CD4-positive, alpha-beta T cell treated with Interleukin-10 for 1 hour (primary cell): ENCODE measurements at regions not wholly inside any gene's neighbourhood (a gene's known extent, or its start where the extent isn't known, plus 50 kb on each side); places are given as distances from the start of the nearest gene placed in this dataset.

Experiments
- DNase-seq: peaks from one replicate; pipeline ENCODE4 v3.0.0-alpha.2; 2020

DNA sequence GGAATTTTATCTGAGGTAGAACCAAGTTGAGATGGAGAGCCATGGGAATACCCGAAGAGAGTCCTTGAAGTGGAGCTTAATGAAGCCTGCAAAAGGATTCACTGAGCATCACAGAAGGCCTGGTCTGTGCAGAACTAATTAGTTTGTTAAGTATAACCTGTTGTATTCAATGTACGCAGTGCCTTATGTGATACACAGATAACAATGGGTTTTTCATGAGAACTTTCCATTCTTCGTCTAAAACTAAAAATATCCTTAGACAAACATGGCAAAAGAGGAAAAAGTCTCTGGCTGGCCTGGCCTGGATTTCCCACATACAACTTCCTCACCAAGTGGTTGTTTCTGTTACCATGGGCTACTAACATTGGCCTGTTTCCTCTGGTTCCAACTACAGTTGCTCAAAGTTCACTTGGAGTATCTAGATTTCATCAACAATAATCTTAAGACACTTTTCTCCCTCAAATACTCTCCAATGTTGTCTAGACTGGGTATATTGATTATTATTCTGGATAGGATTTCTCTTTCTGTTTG, 237.6 kb upstream of the ZNF462 start:
- DNase-seq: no peak

DNA sequence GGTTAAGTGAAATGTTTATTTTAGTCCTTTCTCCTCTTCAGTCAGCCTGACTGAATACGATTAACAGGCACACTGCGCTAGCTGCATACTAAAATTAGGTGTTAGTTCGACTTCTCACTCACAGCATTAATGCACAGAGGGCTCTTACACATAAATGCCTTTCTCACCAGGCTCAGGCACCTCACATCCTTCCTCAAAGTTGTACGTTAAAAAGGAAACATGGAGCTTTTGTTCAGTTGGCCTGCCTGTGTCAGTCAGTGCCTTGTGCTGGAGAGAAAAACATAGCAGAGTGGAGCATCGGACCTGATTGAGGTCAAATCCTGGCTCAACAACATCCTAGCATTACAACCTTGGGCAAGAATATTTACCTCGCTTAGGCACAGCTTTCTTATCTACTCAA, 236.0 kb upstream of the ZNF462 start:
- no peak for DNase-seq

DNA sequence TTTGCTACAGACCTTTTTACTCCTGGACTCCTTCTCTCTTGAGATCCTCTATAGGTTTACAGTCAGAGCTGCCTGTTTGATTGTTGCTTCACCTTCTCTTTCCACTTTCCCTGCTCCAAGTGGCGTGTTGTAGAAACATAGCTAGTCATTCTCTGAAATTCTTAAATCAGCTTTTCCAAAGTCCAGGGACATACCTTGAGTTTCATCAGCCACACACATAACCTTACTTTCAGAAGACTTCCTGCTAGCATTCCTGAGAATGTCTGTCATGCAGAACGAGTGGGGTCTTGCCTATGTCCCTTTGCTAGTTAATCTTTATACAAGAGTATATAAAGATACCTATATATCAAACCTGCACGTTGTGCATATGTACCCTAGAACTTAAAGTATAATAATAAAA, 230.3 kb upstream of the ZNF462 start:
- DNase-seq: no peak

- no peak for DNase-seq
Measured at GRCh38 chr9:106634183-106634582, 228.8 kb upstream of the ZNF462 start.

- DNase-seq: no peak
Measured at GRCh38 chr9:106634641-106635040, 228.3 kb upstream of the ZNF462 start.

DNA sequence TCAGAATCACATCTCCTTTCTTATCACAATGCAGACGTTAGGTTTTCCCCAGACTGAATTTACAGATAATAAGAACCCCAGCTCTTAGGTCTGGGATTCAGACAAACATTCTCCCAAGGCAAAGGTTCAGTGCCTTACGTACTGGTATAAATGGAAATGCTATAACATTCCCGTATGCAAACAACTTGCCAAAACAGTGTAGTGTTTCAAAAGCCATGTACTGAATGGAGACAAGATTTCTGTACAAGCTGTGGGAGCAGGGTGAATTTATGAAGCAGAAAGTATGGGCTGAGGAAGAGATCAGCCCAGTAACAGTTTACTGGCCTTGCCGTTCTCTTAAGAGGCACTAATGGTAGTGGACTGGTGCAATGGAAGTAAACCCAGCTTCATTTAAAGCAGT, 225.5 kb upstream of the ZNF462 start:
- no peak for DNase-seq

- DNase-seq: no peak
Measured at GRCh38 chr9:106639873-106640568, 222.9 kb upstream of the ZNF462 start.

DNA sequence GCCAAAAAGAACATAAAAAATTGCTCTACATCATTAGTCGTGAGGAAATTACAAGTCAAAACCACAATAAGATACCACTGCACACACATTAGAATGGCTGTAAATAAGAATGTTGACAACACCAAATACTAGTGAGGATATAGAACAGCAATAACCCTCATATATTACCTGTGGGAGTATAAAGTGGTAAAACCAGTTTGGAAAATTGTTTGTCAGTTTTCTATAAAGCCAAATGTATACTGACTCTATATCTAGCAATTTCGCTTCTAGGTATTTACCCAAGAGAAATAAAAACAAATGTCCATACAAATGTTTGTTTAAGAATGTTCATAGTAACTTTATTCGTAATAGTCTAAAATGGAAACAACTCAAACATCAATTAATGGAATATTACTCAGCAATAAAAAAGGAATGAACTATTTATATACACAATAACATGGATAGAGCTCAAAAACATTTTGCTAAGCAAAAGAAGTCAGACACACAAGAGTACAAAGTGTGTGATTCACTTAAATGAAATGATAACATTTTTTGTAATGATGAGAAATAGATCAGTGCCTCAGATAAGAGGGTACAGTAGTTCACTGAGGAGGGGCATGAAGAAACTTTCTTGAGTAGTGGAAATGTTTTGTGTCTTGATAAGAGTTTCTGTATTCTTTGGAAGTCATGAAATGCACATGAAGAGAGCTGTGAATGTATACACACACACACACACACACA, 219.6 kb upstream of the ZNF462 start:
- DNase-seq: no peak

- DNase-seq: no peak
Measured at GRCh38 chr9:106644661-106645060, 218.3 kb upstream of the ZNF462 start.

GRCh38 chr9:106648799-106649198, 214.2 kb upstream of the ZNF462 start:
- no peak for DNase-seq

DNA sequence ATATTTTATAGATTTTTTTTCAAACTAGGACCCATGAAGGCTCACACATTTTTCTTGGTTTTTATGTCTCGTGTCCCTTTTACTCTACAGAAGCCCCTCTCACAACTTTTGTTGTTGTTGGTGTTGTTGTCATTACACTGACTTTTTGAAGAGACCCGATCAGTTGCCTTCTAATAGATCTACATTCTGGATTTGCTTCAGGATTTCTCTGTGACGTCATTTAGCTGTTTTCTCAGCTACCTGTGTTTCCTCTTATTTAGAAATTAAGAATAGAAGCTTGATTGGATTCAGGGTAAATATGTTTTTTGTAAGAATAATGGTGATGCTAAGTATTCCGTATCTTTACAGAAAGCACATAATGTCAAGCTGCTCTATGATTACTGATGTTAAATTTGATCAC, 213.3 kb upstream of the ZNF462 start:
- no peak for DNase-seq

GRCh38 chr9:106653213-106653612, 209.8 kb upstream of the ZNF462 start:
- no peak for DNase-seq

DNA sequence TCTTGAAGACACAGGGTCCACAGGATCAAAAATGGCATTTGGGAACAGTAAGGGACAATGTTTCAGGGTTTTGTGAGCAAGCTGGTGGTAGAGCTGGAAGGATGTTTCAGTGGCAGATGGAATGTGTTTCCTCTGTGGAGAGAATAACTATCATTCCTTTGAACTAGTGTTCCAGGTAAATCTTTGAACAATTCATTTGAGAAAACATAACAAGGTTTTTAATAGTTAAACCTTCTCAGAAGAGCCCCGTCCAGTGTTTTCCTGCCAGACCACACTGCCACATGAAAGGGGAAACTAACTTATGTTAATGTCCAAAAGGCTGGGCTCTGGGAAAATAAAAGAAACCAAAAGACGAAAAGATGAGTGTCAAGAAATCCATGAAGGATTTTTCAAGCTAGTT, 207.0 kb upstream of the ZNF462 start:
- no peak for DNase-seq

DNA sequence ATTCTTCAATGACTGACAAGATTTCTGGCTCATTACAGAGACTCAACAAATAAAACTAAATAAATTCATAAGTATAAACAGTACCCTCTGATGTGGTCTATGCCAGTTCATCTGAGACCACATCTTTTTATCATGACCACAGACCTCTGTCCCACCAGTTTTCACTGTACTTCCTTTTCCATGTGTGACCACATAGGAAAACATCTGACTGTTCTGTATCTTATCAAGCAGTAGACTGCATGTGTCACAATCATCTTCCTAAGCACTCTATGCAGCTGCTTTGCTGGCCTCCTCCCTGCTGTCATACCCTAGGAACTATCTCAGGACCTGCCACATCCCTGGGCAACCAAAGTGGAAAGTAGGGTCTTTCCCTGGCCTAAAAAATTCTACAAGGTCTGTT, 205.0 kb upstream of the ZNF462 start:
- DNase-seq: no peak

- DNase-seq: no peak
Measured at GRCh38 chr9:106668534-106668933, 194.4 kb upstream of the ZNF462 start.

DNA sequence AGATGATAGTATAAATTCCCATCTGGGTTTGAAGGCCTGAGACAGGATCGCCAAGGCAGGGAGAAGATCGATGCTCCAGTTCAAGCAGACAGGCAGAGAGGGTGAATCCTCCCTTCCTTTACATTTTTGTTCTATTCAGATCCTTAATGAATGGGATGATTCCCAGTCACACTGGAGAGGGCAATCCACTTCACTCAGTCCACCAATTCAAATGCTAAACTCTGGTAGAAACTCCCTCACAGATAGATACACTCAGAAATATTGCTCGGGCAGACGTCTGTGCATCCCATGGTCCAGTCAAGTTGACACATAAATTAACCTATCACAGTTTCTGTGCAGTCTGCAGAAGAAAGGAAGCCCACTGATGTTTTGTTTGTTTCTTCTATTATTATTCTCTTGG, 193.1 kb upstream of the ZNF462 start:
- DNase-seq: no peak

DNA sequence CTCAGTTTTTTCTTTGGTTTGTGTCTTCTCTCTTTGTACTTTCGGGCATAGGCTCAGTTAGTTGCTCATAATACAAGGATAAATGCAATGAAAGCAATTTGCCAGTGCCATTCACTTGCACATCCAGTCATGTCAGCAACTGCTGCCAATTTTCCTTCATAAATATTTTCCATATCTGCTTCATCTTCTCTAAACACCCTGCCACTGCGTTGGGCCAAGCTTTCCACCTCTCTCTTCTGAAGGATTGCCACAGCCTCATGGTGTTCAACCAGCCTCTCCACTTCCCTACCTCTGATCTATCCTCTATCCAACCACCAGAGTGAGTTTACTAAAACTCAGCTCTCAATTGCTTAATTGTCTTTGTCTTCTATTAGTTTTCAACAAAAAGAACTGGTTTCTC, 192.5 kb upstream of the ZNF462 start:
- no peak for DNase-seq

DNA sequence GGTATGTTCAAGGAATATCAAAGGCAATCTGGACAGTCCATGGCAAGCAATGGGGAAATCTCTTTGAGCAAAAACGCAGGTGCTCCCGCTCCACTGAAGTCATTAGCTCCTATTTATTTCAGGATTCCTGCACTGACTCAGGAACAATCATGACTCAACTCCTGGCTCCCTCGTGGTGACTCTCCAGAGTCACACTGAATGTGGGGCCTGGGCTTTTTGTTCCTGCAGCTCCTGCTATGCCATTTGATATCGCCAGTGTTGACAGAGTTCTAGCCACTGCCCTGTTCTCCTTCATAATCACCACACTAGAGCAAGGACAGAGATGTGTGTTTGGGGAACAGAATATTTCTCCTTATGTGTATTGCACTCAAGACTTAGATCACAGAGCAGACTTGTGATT, 187.2 kb upstream of the ZNF462 start:
- no peak for DNase-seq

GRCh38 chr9:106677374-106677773, 185.6 kb upstream of the ZNF462 start:
- no peak for DNase-seq

GRCh38 chr9:106677830-106678229, 185.1 kb upstream of the ZNF462 start:
- DNase-seq: no peak

DNA sequence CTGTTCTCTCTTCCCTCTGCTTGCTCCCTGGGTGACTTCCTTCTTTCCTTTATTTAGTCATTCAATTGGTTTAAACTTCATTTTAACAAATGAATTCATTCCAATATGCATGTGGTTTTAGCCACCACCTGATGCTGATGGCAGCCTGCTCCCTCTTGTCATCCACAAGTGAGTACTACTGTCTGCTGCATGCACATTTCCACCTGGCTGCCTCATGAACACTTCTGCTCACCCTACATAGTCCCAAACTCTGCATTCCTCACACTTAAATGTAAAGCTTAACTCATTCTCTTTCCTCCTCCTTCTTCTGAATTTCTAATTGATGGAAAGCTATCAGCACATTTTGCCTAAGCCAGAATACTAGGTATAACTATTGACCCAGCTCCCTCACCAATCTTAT, 184.7 kb upstream of the ZNF462 start:
- no peak for DNase-seq

DNA sequence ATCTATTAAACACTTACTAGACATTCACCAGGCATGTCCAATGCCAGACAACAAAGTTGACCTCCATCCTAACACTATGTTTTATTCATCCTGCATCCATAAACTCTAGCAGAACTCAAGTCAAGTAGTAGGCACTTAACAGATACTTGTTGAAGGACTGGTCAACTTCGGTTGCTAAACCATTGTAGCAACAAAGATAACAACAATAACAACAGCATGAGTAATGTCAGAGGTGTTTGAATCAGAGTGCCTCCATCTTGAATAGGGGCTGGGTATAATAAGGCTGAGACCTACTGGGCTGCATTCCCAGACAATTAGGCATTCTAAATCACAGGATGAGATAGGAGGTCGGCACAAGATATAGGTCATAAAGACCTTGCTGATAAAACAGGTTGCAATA, 180.5 kb upstream of the ZNF462 start:
- DNase-seq: no peak

DNA sequence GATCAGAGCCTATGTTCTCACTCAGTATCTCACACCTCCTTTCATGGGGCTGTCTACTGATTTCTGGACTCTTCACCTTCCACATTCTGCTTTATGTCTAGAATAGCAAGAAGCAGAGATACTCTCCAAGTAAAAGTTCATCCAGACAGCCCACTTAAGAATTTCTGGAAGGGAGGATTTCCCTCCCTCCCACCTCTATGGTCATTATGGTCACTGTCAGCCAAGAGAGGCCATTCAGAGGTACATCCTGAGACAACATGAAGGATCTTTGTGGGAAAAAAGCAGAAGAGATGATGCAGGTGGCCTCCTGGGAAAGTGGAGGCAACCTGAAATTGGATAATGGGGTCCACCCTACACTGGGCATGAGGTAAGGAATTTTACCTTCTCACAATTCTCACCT, 179.5 kb upstream of the ZNF462 start:
- no peak for DNase-seq

DNA sequence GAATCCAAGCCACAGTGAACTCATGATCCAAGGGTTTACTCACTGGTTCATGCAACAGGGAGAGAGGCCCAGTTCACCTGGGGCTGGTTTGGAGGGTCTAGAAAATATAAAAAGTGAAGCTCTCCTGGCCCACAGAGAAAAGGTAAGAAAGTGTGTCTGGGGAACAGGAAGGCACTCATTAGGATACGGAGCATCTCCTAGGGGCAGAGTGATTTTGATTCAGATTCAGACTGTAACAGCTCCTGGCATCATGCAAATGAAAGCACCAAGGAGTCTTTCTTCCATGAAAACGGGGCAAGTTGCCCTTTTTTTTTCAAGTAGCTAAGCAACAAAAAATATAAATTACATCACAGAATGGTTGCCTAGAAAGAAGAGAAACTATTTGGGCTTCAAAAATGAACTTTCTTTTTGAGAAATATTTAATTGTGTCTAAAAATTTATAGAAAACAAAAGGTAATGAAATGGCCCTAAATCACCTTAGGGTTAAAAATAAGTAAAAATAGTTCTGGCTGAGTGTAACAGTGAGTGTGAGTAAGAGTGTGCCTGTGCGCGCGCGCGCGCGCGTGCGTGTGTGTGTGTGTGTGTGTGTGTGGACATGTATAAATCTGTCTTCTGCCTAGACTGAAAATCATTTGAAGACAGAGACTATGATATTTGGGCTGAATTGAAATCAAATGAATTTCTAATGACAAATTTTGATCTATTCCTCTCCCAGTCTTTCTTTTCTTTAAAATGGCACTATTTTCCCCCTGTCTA, 177.8 kb upstream of the ZNF462 start:
- no peak for DNase-seq
